ENCODE measurements at regions not wholly inside any gene's neighbourhood (a gene's known extent, or its start where the extent isn't known, plus 50 kb on each side); places are given as distances from the start of the nearest gene placed in this dataset.

- TF ChIP-seq, protein P1, sequence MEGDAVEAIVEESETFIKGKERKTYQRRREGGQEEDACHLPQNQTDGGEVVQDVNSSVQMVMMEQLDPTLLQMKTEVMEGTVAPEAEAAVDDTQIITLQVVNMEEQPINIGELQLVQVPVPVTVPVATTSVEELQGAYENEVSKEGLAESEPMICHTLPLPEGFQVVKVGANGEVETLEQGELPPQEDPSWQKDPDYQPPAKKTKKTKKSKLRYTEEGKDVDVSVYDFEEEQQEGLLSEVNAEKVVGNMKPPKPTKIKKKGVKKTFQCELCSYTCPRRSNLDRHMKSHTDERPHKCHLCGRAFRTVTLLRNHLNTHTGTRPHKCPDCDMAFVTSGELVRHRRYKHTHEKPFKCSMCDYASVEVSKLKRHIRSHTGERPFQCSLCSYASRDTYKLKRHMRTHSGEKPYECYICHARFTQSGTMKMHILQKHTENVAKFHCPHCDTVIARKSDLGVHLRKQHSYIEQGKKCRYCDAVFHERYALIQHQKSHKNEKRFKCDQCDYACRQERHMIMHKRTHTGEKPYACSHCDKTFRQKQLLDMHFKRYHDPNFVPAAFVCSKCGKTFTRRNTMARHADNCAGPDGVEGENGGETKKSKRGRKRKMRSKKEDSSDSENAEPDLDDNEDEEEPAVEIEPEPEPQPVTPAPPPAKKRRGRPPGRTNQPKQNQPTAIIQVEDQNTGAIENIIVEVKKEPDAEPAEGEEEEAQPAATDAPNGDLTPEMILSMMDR (IDR thresholded peaks at IDR 0.05): no peak
- TF ChIP-seq POLR2A (IDR thresholded peaks at IDR 0.05; ENCODE audit: low read depth) (no peak), EP300 (IDR thresholded peaks at IDR 0.05) (no peak), POLR2AphosphoS5 (IDR thresholded peaks at IDR 0.05) (no peak)
Measured at GRCh38 chr11:71165771-71166170, 86.6 kb downstream of the SHANK2 start.
